Stromal cell of bone marrow (primary cell): ENCODE measurements at regions not wholly inside any gene's neighbourhood (a gene's known extent, or its start where the extent isn't known, plus 50 kb on each side); places are given as distances from the start of the nearest gene placed in this dataset.

Experiments
- DNase-seq: peaks from one replicate; pipeline ENCODE4 v3.0.0-alpha.2; 2012; ENCODE audit warnings: low read depth

GRCh38 chr3:124177071-124177470 lies 185.1 kb upstream of the ROPN1 start:
- no peak for DNase-seq

DNA sequence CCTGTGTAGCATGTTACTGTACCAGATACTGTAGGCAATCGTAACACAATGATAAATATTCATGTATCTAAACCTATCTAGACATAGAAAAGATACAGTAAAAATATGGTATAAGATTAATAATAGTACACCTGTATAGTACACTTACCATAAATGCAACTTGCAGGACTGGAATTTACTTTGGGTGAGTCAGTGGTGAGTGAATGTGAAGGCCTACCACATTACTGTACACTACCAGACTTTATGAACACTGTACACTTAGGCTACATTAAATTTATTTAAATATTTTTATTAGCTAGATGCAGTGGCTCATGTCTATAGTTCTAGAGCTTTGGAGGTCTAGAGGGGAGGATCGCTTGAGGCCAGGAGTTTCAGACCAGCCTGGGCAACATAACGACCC lies 186.6 kb upstream of the ROPN1 start:
- no peak for DNase-seq

- no peak for DNase-seq
These were observed 208.5 kb upstream of the ROPN1 start for GRCh38 chr3:124200407-124200806.

GRCh38 chr3:124201226-124201625 lies 209.3 kb upstream of the ROPN1 start:
- DNase-seq = no peak

- DNase-seq = no peak
These were observed 209.9 kb upstream of the ROPN1 start for GRCh38 chr3:124201786-124202185.

GRCh38 chr3:124202754-124203153 lies 210.8 kb upstream of the ROPN1 start:
- DNase-seq = peak; percentile 18

DNA sequence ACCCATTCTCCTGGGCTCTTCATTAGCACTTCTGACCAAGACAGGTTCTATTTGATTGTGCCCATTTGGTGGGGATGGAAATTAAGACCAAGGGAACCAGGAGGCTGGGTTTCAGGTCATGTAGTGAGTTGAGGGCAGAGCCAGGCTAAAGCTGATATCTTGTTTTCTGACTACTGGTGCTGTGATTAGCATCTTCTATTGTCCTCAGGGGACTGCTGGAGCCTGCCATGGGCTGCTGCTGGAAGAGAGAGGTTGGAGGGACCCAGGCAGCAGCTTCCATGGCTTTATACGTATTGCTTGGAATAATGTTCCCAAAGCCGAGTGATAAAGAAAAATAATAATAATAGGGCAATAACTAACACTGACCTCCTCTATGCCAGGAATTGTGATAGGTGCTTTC lies 211.4 kb upstream of the ROPN1 start:
- DNase-seq = no peak

- DNase-seq = no peak
These were observed 214.5 kb upstream of the ROPN1 start for GRCh38 chr3:124206225-124207055.

- DNase-seq = no peak
These were observed 215.2 kb upstream of the ROPN1 start for GRCh38 chr3:124207077-124207476.

DNA sequence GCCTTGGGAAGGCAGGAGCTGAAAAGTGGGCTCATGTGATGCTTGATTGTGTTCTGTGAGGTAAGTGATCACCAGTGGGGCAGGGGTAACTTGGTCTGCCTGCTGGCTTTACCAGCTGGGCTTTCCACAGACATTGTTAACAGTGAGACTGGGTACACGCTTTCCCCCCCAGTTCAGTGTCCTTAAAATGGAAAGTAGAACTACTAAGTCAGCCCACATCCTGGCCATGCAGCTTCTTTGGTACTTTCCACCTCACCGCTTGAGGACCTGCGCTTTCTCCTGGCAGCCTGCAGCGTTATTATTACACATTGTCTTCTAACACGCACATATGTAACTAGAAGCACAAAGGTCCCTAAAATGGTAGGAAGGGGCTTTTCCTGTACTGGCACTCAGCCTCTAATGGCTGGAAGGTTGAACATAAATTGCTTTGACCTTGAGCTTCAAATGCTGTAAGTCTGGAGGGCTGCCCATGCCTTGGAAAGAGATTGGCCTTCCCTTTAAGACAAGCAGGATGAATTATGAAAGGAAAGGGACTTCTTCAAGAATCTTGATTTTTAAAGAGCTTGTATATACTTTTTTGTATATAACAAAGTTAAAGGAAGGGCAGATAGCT lies 216.1 kb upstream of the ROPN1 start:
- DNase-seq = no peak

DNA sequence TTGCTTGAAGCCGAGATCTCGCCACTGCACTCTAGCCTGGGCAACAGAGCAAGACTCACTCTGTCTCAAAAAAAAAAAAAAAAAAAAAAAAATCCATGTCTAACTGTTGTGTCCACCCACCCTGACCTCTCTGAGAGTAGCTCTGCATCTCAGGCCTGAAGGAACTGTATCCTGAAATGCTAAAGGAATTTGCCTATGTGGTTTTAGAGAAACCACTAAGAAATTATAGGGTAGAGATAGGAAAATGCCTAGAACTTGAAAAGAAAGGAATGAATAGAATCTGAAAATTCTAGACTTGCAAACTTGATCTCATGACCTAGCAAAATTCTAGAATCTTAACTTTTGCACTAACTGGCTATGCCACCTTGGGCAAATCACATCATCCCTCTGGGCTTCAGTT lies 217.5 kb upstream of the ROPN1 start:
- DNase-seq = no peak

DNA sequence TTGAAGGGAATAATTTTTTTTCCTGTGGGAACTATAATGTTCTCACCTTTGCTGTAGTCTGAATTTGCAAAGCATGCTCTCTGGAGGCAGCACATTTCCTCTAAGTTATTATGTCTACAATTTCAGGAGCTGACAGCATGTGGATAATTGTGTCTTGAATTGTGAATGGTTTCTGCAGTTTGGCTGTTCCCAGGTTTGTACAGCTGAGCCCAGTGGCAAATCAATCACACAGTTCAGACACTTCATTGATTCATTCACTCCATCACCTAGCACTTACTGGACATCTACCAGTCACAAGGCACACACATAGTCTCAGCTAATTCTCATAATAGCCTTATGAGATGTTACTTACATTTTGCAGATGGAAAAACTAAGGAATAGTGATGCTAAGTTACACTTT lies 219.0 kb upstream of the ROPN1 start:
- no peak for DNase-seq

GRCh38 chr3:124213641-124214040 lies 221.7 kb upstream of the ROPN1 start:
- DNase-seq = no peak

GRCh38 chr3:124217542-124217941 lies 225.6 kb upstream of the ROPN1 start:
- peak; percentile 51 for DNase-seq

GRCh38 chr3:124221422-124221821 lies 229.5 kb upstream of the ROPN1 start:
- no peak for DNase-seq

DNA sequence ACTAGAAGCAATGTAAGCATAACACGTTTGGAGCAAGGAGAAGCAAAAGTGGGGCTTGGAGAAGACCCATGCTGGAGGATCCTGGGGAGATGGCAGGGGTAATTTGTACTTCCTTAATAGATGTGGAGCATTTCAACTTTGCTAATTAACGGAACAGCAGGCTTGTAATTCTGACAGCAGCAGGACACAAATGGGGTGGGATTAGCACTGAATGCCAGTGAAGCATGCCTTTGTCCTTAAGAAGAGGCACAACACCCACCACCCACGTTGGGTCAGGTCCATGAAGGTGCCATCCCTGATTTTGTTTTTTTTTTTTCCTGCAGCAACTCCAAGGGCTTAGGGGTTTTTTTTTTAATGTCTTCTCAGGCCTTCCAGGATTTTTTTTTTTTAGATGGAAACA lies 231.9 kb upstream of the ROPN1 start:
- DNase-seq = no peak

GRCh38 chr3:124227150-124227630 lies 235.3 kb upstream of the ROPN1 start:
- no peak for DNase-seq

DNA sequence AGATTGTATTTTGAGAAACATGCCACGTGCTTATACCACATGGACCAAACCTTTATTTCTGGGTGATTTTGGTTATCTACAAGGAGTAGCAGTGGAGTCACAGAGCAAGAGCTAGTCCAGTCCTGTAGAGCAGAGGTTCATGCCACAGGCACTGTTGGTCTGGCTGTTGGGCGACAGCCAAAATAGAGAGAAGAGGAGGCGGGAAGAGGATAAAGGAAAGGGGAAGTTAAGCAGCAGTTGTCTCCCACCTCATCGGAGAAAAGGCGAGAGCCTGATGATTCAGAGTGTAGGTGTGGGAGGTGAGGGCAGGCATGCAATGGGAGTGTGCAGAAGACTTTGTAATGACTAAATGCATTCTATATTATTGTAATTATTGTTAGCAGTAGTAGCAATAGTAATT lies 237.5 kb upstream of the ROPN1 start:
- DNase-seq = no peak

- no peak for DNase-seq
These were observed 237.9 kb upstream of the ROPN1 start for GRCh38 chr3:124229836-124230235.

- DNase-seq = no peak
These were observed 238.5 kb upstream of the ROPN1 start for GRCh38 chr3:124230432-124230831.

GRCh38 chr3:124230998-124231397 lies 239.1 kb upstream of the ROPN1 start:
- DNase-seq = no peak

DNA sequence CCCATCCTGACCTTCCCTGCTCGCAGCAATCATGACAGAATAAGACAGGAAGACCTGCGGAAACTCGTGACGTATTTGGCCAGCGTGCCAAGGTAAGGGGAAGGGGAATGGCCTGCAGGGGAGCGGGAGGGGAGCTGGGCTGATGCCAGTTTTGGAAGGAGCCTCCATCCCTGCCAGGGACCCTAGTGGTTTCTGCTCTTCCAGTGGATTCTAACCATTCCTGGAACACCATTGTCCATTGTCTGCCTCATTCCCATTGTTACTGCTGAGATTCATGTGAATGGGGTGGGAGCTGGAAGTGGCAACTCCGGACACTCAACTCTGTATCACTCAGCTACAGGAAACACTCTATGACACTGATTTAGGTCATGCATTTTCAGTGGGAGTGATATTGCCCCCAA lies 242.9 kb upstream of the ROPN1 start:
- no peak for DNase-seq

GRCh38 chr3:124235446-124235845 lies 243.5 kb upstream of the ROPN1 start:
- no peak for DNase-seq
